ENCODE measurements at regions not wholly inside any gene's neighbourhood (a gene's known extent, or its start where the extent isn't known, plus 50 kb on each side); places are given as distances from the start of the nearest gene placed in this dataset.

- Histone ChIP-seq H3K36me3 (ENCODE audit: control insufficient read depth in 2 of 2, extremely low read depth in 1 of 2, insufficient read depth in 2 of 2, low read length in 2 of 2) (no peaks in the 10 kb centered on the region), H2AFZ (ENCODE audit: low read depth, low read length) (no peak overlapping the region), H3K4me2 (ENCODE audit: insufficient read depth, low read length) (no peak overlapping the region), H3K4me3 (replicated peaks in 1 of 3; ENCODE audit: insufficient read depth in 1 of 3, low read depth in 1 of 3, low read length in 3 of 3) (no peak overlapping the region), H4K20me1 (replicated peaks; ENCODE audit: control insufficient read depth, extremely low read depth, insufficient read depth, low read length) (no peaks in the 10 kb centered on the region), H3K9me3 (replicated peaks; ENCODE audit: control insufficient read depth, insufficient read depth, low read length) (peaks cover 9% of the 10 kb centered on the region), H3K27me3 (ENCODE audit: control insufficient read depth in 2 of 2, insufficient read depth in 2 of 2, low read length in 2 of 2) (no peaks in the 10 kb centered on the region), H3K27ac (ENCODE audit: insufficient read depth, low read depth, low read length) (no peak overlapping the region), H3K4me1 (ENCODE audit: control insufficient read depth, extremely low read depth, insufficient read depth, low read length) (no peaks in the 10 kb centered on the region), H3K79me2 (ENCODE audit: control insufficient read depth, insufficient read depth, low read length) (no peaks in the 10 kb centered on the region), H3K9me1 (replicated peaks; ENCODE audit: control insufficient read depth, extremely low read depth, insufficient read depth, low read length) (no peaks in the 10 kb centered on the region), H3K9ac (replicated peaks; ENCODE audit: extremely low read depth, insufficient read depth, low read length) (no peak overlapping the region)
- FAIRE-seq (no peak), DNase-seq (ENCODE audit: low read depth, low spot score) (no peak)
- ChIA-PET CTCF (no interaction called here), POLR2A (no interaction called here)
- BruUV-seq (replicated peaks), result no TSS peak
- intact Hi-C loops (cut with micrococcal nuclease), result no loop called here
- dilution Hi-C loops (cut with MboI; ENCODE audit: extremely low pct_ligation_motif_present, low sequenced_read_pairs), result no loop called here
- TF ChIP-seq MAX (IDR thresholded peaks at IDR 0.05; ENCODE audit: insufficient read depth, insufficient read length) (no peak), EZH2 (IDR thresholded peaks at IDR 0.05; ENCODE audit: borderline replicate concordance, low read depth, low read length, severe bottlenecking) (no peak), FOS (IDR thresholded peaks at IDR 0.05; ENCODE audit: borderline replicate concordance, insufficient read depth, low read length) (no peak), GATA2 (IDR thresholded peaks at IDR 0.05; ENCODE audit: insufficient read depth, insufficient read length, low read depth, low read length) (no peak), POLR2A (IDR thresholded peaks at IDR 0.05; ENCODE audit: low read depth, low read length) (no peak), POLR2AphosphoS5 (IDR thresholded peaks at IDR 0.05; ENCODE audit: insufficient read depth, low read depth, low read length) (no peak), JUN (IDR thresholded peaks at IDR 0.05; ENCODE audit: borderline replicate concordance, insufficient read depth, insufficient read length, low read depth) (no peak), MYC (IDR thresholded peaks at IDR 0.05; ENCODE audit: low read depth, low read length) (no peak)
- TF ChIP-seq, protein P1, sequence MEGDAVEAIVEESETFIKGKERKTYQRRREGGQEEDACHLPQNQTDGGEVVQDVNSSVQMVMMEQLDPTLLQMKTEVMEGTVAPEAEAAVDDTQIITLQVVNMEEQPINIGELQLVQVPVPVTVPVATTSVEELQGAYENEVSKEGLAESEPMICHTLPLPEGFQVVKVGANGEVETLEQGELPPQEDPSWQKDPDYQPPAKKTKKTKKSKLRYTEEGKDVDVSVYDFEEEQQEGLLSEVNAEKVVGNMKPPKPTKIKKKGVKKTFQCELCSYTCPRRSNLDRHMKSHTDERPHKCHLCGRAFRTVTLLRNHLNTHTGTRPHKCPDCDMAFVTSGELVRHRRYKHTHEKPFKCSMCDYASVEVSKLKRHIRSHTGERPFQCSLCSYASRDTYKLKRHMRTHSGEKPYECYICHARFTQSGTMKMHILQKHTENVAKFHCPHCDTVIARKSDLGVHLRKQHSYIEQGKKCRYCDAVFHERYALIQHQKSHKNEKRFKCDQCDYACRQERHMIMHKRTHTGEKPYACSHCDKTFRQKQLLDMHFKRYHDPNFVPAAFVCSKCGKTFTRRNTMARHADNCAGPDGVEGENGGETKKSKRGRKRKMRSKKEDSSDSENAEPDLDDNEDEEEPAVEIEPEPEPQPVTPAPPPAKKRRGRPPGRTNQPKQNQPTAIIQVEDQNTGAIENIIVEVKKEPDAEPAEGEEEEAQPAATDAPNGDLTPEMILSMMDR (IDR thresholded peaks at IDR 0.05; ENCODE audit: extremely low read depth in 1 of 2, insufficient read depth in 1 of 2, low read depth in 1 of 2, low read length in 2 of 2), result no peak
Observed at GRCh38 chr6:102417368-102417998, 1024.0 kb downstream of the GRIK2 start.

Data from endothelial cell of umbilical vein (primary cell).